GM23338 (cell line): ENCODE measurements at regions not wholly inside any gene's neighbourhood (a gene's known extent, or its start where the extent isn't known, plus 50 kb on each side); places are given as distances from the start of the nearest gene placed in this dataset.

Experiments used
- ATAC-seq: fragments of 200-7000 bp; cut with Tn5 transposase; 3 replicates; pipeline ENCODE4 v1.9.1; 2020
- DNase-seq: peaks from one replicate; pipeline ENCODE4 v3.0.0-alpha.2; 2015; ENCODE audit warnings: low spot score
- H2AFZ ChIP-seq: fragments of 200-600 bp; sonication (generic); 2 replicates; pipeline ENCODE4 v1.8.0; 2016; ENCODE audit warnings: antibody characterized with exemption, mild to moderate bottlenecking, moderate library complexity
- H3F3A ChIP-seq: fragments of 200-600 bp; sonication (generic); replicated peaks from 2 replicates; pipeline ENCODE4 v1.8.0; 2017; ENCODE audit warnings: antibody characterized with exemption, mixed run types, low read depth
- H3K27ac ChIP-seq: fragments of 200-600 bp; sonication (generic); 2 replicates; pipeline ENCODE4 v1.6.1; 2016; ENCODE audit warnings: low read depth
- H3K27me3 ChIP-seq: fragments of 200-600 bp; sonication (generic); 2 replicates; pipeline ENCODE4 v1.8.0; 2016; ENCODE audit warnings: mild to moderate bottlenecking, mixed run types, moderate library complexity; ENCODE audit not compliant: insufficient read depth
- H3K36me3 ChIP-seq: fragments of 200-600 bp; sonication (generic); 2 replicates; pipeline ENCODE4 v1.8.0; 2016; ENCODE audit warnings: mild to moderate bottlenecking; ENCODE audit not compliant: insufficient read depth
- H3K4me1 ChIP-seq: fragments of 200-600 bp; sonication (generic); 2 replicates; pipeline ENCODE4 v1.8.0; 2016; ENCODE audit warnings: mild to moderate bottlenecking, moderate library complexity; ENCODE audit not compliant: insufficient read depth
- H3K4me2 ChIP-seq: fragments of 200-600 bp; sonication (generic); 2 replicates; pipeline ENCODE4 v1.7.1; 2017; ENCODE audit warnings: mixed run types
- H3K4me3 ChIP-seq: fragments of 200-600 bp; sonication (generic); 2 replicates; pipeline ENCODE4 v1.6.1; 2016; ENCODE audit warnings: mixed run types
- H3K79me2 ChIP-seq: fragments of 200-600 bp; sonication (generic); replicated peaks from 2 replicates; pipeline ENCODE4 v1.8.0; 2017; ENCODE audit warnings: mild to moderate bottlenecking; ENCODE audit not compliant: insufficient read depth
- H3K9me2 ChIP-seq: fragments of 200-600 bp; sonication (generic); 2 replicates; pipeline ENCODE4 v1.8.0; 2017; ENCODE audit not compliant: insufficient read depth
- H4K20me1 ChIP-seq: fragments of 200-600 bp; sonication (generic); replicated peaks from 2 replicates; pipeline ENCODE4 v1.8.0; 2017; ENCODE audit warnings: mild to moderate bottlenecking; ENCODE audit not compliant: insufficient read depth
- H3K27ac Mint-ChIP-seq: 2 replicates; pipeline ENCODE4 v1.8.0; 2020; ENCODE audit warnings: inconsistent platforms, mild to moderate bottlenecking, moderate library complexity, mixed read lengths
- H3K27me3 Mint-ChIP-seq: 3 replicates; pipeline ENCODE4 v1.8.0; 2022; ENCODE audit warnings: low read depth, mild to moderate bottlenecking, moderate library complexity, mixed read lengths, inconsistent platforms; ENCODE audit not compliant: insufficient read depth, poor library complexity
- H3K36me3 Mint-ChIP-seq: 3 replicates; pipeline ENCODE4 v1.8.0; 2021; ENCODE audit warnings: low read depth, mild to moderate bottlenecking, inconsistent platforms, moderate library complexity, mixed read lengths
- H3K4me1 Mint-ChIP-seq: 3 replicates; pipeline ENCODE4 v1.8.0; 2020; ENCODE audit warnings: mild to moderate bottlenecking, inconsistent platforms, mixed read lengths
- H3K4me3 Mint-ChIP-seq: 3 replicates; pipeline ENCODE4 v1.8.0; 2021; ENCODE audit warnings: moderate library complexity, mild to moderate bottlenecking, inconsistent platforms, mixed read lengths
- H3K9me3 Mint-ChIP-seq: 3 replicates; pipeline ENCODE4 v1.8.0; 2020; ENCODE audit warnings: moderate library complexity, mild to moderate bottlenecking, inconsistent platforms, mixed read lengths
- CREB1 ChIP-seq: fragments of 250-450 bp; sonication (Bioruptor Pico); IDR thresholded peaks from 2 replicates; pipeline ENCODE4 v1.5.0; 2020; ENCODE audit warnings: low read depth, mild to moderate bottlenecking, moderate library complexity
- CTCF ChIP-seq, 2 experiments: fragments of 200-600 bp in 1 of 2; sonication (generic) in 1 of 2; conservative IDR thresholded peaks; 2 replicates each; pipeline versions ENCODE4 v1.5.1 to v1.6.1; 2016 to 2017; ENCODE audit warnings: antibody characterized with exemption in 2 of 2, low read depth in 2 of 2, mild to moderate bottlenecking in 2 of 2, moderate library complexity in 1 of 2
- POLR2AphosphoS5 ChIP-seq: IDR thresholded peaks from 2 replicates; pipeline ENCODE4 v1.6.1; 2016; ENCODE audit warnings: antibody characterized with exemption, low read depth
- REST ChIP-seq: IDR thresholded peaks from one replicate; pipeline ENCODE4 v1.6.1; 2018; ENCODE audit warnings: antibody characterized with exemption; ENCODE audit not compliant: unreplicated experiment
- ZNF114 ChIP-seq: fragments of 250-450 bp; sonication (Bioruptor Pico); IDR thresholded peaks from 2 replicates; pipeline ENCODE4 v1.5.0; 2020; ENCODE audit warnings: mild to moderate bottlenecking, moderate library complexity
- ZNF331 ChIP-seq: fragments of 250-450 bp; sonication (Bioruptor Pico); IDR thresholded peaks from 2 replicates; pipeline ENCODE4 v1.5.0; 2020; ENCODE audit warnings: low read depth, mild to moderate bottlenecking, moderate library complexity
- ZNF462 ChIP-seq: fragments of 250-450 bp; sonication (Bioruptor Pico); IDR thresholded peaks from 2 replicates; pipeline ENCODE4 v1.5.0; 2020; ENCODE audit warnings: mild to moderate bottlenecking, moderate library complexity

GRCh38 chr12:106001837-106002218 lies 136.9 kb downstream of the NUAK1 start (continued):
- TF ChIP-seq ZNF462 (CRISPR knock-in tag) (no peak), CREB1 (CRISPR knock-in tag) (no peak), POLR2AphosphoS5 (no peak), ZNF331 (CRISPR knock-in tag) (no peak)

- Histone ChIP-seq H3F3A (no peaks in the 10 kb centered on the region), H3K27ac (no peak overlapping the region), H3K4me1 (0 out of 2 replicates have a peak, but pooled peaks cover 3% of the 10 kb centered on the region), H3K4me3 (no peak overlapping the region), H3K27me3 (no peaks in the 10 kb centered on the region), H3K4me2 (no peak overlapping the region), H3K79me2 (no peaks in the 10 kb centered on the region), H4K20me1 (no peaks in the 10 kb centered on the region), H3K36me3 (no peaks in the 10 kb centered on the region), H2AFZ (no peak overlapping the region), H3K9me2 (no peaks in the 10 kb centered on the region)
- H3K9me3 Mint-ChIP-seq = peaks cover 13% of the 10 kb centered on the region
- ATAC-seq (no peak), DNase-seq (no peak)
- peaks cover 1% of the 10 kb centered on the region for H3K27me3 Mint-ChIP-seq
- peaks cover 2% of the 10 kb centered on the region; the same call in 2 of the 3 replicates for H3K36me3 Mint-ChIP-seq
- H3K27ac Mint-ChIP-seq = no peak overlapping the region
- H3K4me1 Mint-ChIP-seq = peaks cover 13% of the 10 kb centered on the region
- H3K4me3 Mint-ChIP-seq = no peak overlapping the region
- no peak for TF ChIP-seq CTCF (conservative IDR thresholded peaks at IDR 0.05; ENCODE audit: low read depth in 2 of 2)
- TF ChIP-seq REST = no peak
- TF ChIP-seq ZNF114 = no peak
These were observed 135.5 kb downstream of the NUAK1 start for GRCh38 chr12:106003297-106003696.
